Neural cell (in vitro differentiated cells): ENCODE measurements at regions not wholly inside any gene's neighbourhood (a gene's known extent, or its start where the extent isn't known, plus 50 kb on each side); places are given as distances from the start of the nearest gene placed in this dataset.

Source experiments
- CTCF ChIP-seq: fragments of 450-650 bp; IDR thresholded peaks from 2 replicates; pipeline ENCODE4 v1.5.1; 2014; ENCODE audit warnings: antibody characterized with exemption, mild to moderate bottlenecking, moderate library complexity; ENCODE audit not compliant: poor library complexity, severe bottlenecking
- EZH2 ChIP-seq: fragments of 200-600, 300-800 bp; shearing (Covaris generic), sonication (generic); IDR thresholded peaks from 2 replicates; pipeline ENCODE4 v1.6.1; 2014; ENCODE audit warnings: antibody characterized with exemption, low read length, borderline replicate concordance, mild to moderate bottlenecking; ENCODE audit not compliant: insufficient read depth, poor library complexity, severe bottlenecking
- POLR2AphosphoS5 ChIP-seq: IDR thresholded peaks from 2 replicates; pipeline ENCODE4 v1.6.1; 2012
- RAD21 ChIP-seq: fragments of 450-650 bp; conservative IDR thresholded peaks from 2 replicates; pipeline ENCODE4 v1.6.1; 2014; ENCODE audit warnings: antibody characterized with exemption, mild to moderate bottlenecking, moderate library complexity
- REST ChIP-seq: IDR thresholded peaks from 2 replicates; pipeline ENCODE4 v1.6.1; 2012; ENCODE audit warnings: borderline replicate concordance
- SMC3 ChIP-seq: fragments of 450-650 bp; conservative IDR thresholded peaks from 2 replicates; pipeline ENCODE4 v1.6.1; 2014; ENCODE audit warnings: antibody characterized with exemption, mild to moderate bottlenecking, moderate library complexity; ENCODE audit not compliant: poor library complexity
- TAF1 ChIP-seq: IDR thresholded peaks from 2 replicates; pipeline ENCODE4 v1.6.1; 2012; ENCODE audit warnings: low read depth

- no peak for TF ChIP-seq CTCF
- no peak for TF ChIP-seq RAD21
- TF ChIP-seq REST: no peak
- TF ChIP-seq SMC3: no peak
- no peak for TF ChIP-seq EZH2
- TF ChIP-seq TAF1: no peak
- TF ChIP-seq POLR2AphosphoS5: no peak
These were observed 381.1 kb downstream of the HRH4 start for GRCh38 chr18:24841536-24841935.
